Common myeloid progenitor, CD34-positive (primary cell): ENCODE measurements at regions not wholly inside any gene's neighbourhood (a gene's known extent, or its start where the extent isn't known, plus 50 kb on each side); places are given as distances from the start of the nearest gene placed in this dataset.

Source experiments
- CTCF ChIA-PET: fragments of 350-600 bp; sonication (Branson Sonifier 250); formaldehyde crosslinking; loops from one replicate; lab custom pipeline; 2021; ENCODE audit warnings: antibody characterized with exemption; lab: Charles Lee
- POLR2A ChIA-PET: fragments of 350-600 bp; sonication (Branson Sonifier 250); formaldehyde crosslinking; loops from one replicate; lab custom pipeline; 2021; ENCODE audit warnings: antibody characterized with exemption; lab: Charles Lee
- DNase-seq, 3 donors: peaks; one replicate each; pipeline versions ENCODE4 v3.0.0 to v3.0.0-alpha.2; 2013
- H3K27ac ChIP-seq, 2 experiments: 1 replicate in 1 of 2; 2 replicates in 1 of 2; pipeline ENCODE4 v1.7.0; 2013; ENCODE audit warnings: inconsistent platforms in 2 of 2, low read length in 2 of 2, mild to moderate bottlenecking in 2 of 2, low read depth in 1 of 2, moderate library complexity in 1 of 2; ENCODE audit not compliant: severe bottlenecking in 2 of 2, insufficient read depth in 1 of 2, poor library complexity in 1 of 2
- H3K27me3 ChIP-seq, 5 experiments: replicated peaks in 2 of 5; 1 replicate in 3 of 5; 2 replicates in 2 of 5; pipeline versions ENCODE4 v1.6.1 to v1.7.0; 2013; ENCODE audit warnings: low read length in 4 of 5, mild to moderate bottlenecking in 2 of 5, moderate library complexity in 2 of 5, inconsistent platforms in 1 of 5; ENCODE audit not compliant: insufficient read depth in 5 of 5, control insufficient read depth in 4 of 5
- H3K36me3 ChIP-seq, 4 experiments: 1 replicate in 2 of 4; 2 replicates in 2 of 4; pipeline versions ENCODE4 v1.6.1 to v1.7.0; 2013; ENCODE audit warnings: low read length in 3 of 4, control low read depth in 1 of 4, mild to moderate bottlenecking in 1 of 4; ENCODE audit not compliant: control insufficient read depth in 4 of 4, insufficient read depth in 4 of 4
- H3K4me1 ChIP-seq, 4 experiments: 1 replicate in 3 of 4; 2 replicates in 1 of 4; pipeline versions ENCODE4 v1.6.1 to v1.7.1; 2013; ENCODE audit warnings: low read length in 3 of 4, mild to moderate bottlenecking in 3 of 4, control low read depth in 1 of 4, inconsistent platforms in 1 of 4, moderate library complexity in 1 of 4; ENCODE audit not compliant: control insufficient read depth in 4 of 4, insufficient read depth in 4 of 4; ENCODE audit errors: control extremely low read depth in 1 of 4
- H3K4me3 ChIP-seq, 7 experiments: 1 replicate in 4 of 7; 2 replicates in 3 of 7; pipeline versions ENCODE4 v1.5.1 to v1.7.0; 2013; ENCODE audit warnings: mild to moderate bottlenecking in 7 of 7, low read length in 6 of 7, moderate library complexity in 6 of 7, inconsistent platforms in 2 of 7, low read depth in 2 of 7, control low read depth in 1 of 7; ENCODE audit not compliant: insufficient read depth in 4 of 7, control insufficient read depth in 1 of 7; ENCODE audit errors: extremely low read depth in 1 of 7
- H3K9me3 ChIP-seq, 5 experiments: 1 replicate in 4 of 5; 2 replicates in 1 of 5; pipeline versions ENCODE4 v1.6.1 to v1.7.1; 2013; ENCODE audit warnings: low read length in 4 of 5, mild to moderate bottlenecking in 2 of 5, inconsistent platforms in 1 of 5, low read depth in 1 of 5, moderate library complexity in 1 of 5; ENCODE audit not compliant: control insufficient read depth in 4 of 5, insufficient read depth in 2 of 5; ENCODE audit errors: control extremely low read depth in 1 of 5
- WGBS: methylation state at CpG from one replicate; pipeline ENCODE4 v1.1.5; 2013; ENCODE audit not compliant: insufficient coverage; 5-methylcytosine and 5-hydroxymethylcytosine counted together

DNA sequence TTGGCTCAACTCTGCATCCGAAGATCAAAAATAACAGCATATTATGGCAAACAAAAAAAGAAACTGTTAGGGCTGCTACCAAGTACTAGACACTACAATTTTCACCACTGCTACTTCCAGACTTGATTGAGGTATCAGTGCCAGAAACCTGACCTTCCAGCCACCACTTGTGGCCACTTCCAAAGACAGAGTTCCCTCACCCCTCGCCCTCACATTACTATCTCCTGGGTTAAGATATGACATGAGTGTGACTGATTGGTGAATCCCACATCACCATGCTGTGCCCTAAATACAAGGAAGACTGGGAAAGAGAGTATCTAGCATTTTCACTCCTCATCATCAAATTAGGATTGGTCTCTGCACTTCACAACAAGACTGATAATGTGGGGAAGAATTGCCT is 296.1 kb upstream of the NT5C1B start:
- H3K27me3 ChIP-seq: no peaks in the 10 kb centered on the region
- ChIA-PET POLR2A (no interaction called here), CTCF (no interaction called here)
- no peak for DNase-seq
- no peak overlapping the region for H3K27ac ChIP-seq
- peaks cover 0 to 1% (median 0%) of the 10 kb centered on the region in 5 experiments for H3K9me3 ChIP-seq
- H3K4me3 ChIP-seq: no peak overlapping the region
- no peaks in the 10 kb centered on the region for H3K36me3 ChIP-seq
- H3K4me1 ChIP-seq: no peaks in the 10 kb centered on the region
- 100% methylated on average over 1 of the region's 2 CpGs for WGBS

- Histone ChIP-seq H3K4me1 (no peaks in the 10 kb centered on the region), H3K27ac (no peak overlapping the region), H3K4me3 (no peak overlapping the region), H3K36me3 (no peaks in the 10 kb centered on the region), H3K27me3 (no peaks in the 10 kb centered on the region), H3K9me3 (peaks cover 0 to 1% (median 0%) of the 10 kb centered on the region in 5 experiments)
- no peak for DNase-seq
- ChIA-PET CTCF (no interaction called here), POLR2A (no interaction called here)
- WGBS: 80% methylated on average over 1 of the region's 3 CpGs
Observed at GRCh38 chr2:18883616-18884456, 294.5 kb upstream of the NT5C1B start.

- H3K4me3 ChIP-seq: no peak overlapping the region
- H3K36me3 ChIP-seq: no peaks in the 10 kb centered on the region
- H3K27ac ChIP-seq: no peak overlapping the region
- WGBS: 100% methylated on average over 2 of the region's 2 CpGs
- POLR2A ChIA-PET: no interaction called here
- peaks cover 0 to 2% (median 0%) of the 10 kb centered on the region in 5 experiments for H3K9me3 ChIP-seq
- H3K27me3 ChIP-seq: no peaks in the 10 kb centered on the region
- H3K4me1 ChIP-seq: no peaks in the 10 kb centered on the region
- CTCF ChIA-PET: no interaction called here
- DNase-seq: no peak
Observed at GRCh38 chr2:18871430-18871829, 282.1 kb upstream of the NT5C1B start.

GRCh38 chr2:18870307-18870706 is 280.9 kb upstream of the NT5C1B start:
- Histone ChIP-seq H3K36me3 (no peaks in the 10 kb centered on the region), H3K9me3 (peaks cover 0 to 7% (median 0%) of the 10 kb centered on the region in 5 experiments), H3K27ac (no peak overlapping the region), H3K4me1 (no peaks in the 10 kb centered on the region), H3K4me3 (no peak overlapping the region), H3K27me3 (no peaks in the 10 kb centered on the region)
- CTCF ChIA-PET: no interaction called here
- no peak for DNase-seq
- POLR2A ChIA-PET: no interaction called here

GRCh38 chr2:18861951-18862350 is 272.6 kb upstream of the NT5C1B start:
- Histone ChIP-seq H3K9me3 (peaks cover 0 to 7% (median 0%) of the 10 kb centered on the region in 5 experiments), H3K36me3 (no peaks in the 10 kb centered on the region), H3K27ac (no peak overlapping the region), H3K27me3 (no peaks in the 10 kb centered on the region), H3K4me1 (no peaks in the 10 kb centered on the region), H3K4me3 (no peak overlapping the region)
- CTCF ChIA-PET: no interaction called here
- no peak for DNase-seq
- POLR2A ChIA-PET: no interaction called here

- H3K27ac ChIP-seq: no peak overlapping the region
- CTCF ChIA-PET: no interaction called here
Observed at GRCh38 chr2:18860179-18860578, 270.8 kb upstream of the NT5C1B start.

DNA sequence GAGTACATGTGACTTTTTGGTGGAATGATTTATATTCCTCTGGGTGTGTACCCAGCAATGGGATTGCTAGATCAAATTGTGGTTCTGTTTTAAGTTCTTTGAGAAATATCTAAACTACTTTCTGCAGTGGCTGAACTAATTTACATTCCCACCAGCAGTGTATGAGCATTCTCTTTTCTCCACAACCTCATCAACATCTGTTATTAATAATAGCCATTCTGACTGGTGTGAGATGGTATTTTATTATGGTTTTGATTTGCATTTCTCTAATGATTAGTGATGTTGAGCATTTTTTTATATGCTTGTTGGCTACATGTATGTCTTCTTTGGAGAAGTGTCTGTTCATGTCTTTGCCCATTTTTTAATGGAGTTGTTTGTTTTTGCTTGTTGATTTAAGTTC is 267.4 kb upstream of the NT5C1B start:
- Histone ChIP-seq H3K27ac (no peak overlapping the region), H3K4me3 (no peak overlapping the region), H3K36me3 (no peaks in the 10 kb centered on the region), H3K9me3 (no peaks in the 10 kb centered on the region), H3K27me3 (no peaks in the 10 kb centered on the region), H3K4me1 (no peaks in the 10 kb centered on the region)
- POLR2A ChIA-PET: no interaction called here
- DNase-seq: no peak
- CTCF ChIA-PET: no interaction called here

More at GRCh38 chr2:18860179-18860578, 270.8 kb upstream of the NT5C1B start:
- no peaks in the 10 kb centered on the region for H3K9me3 ChIP-seq
- DNase-seq: no peak
- POLR2A ChIA-PET: no interaction called here
- H3K4me3 ChIP-seq: no peak overlapping the region
- no peaks in the 10 kb centered on the region for H3K36me3 ChIP-seq
- H3K4me1 ChIP-seq: no peaks in the 10 kb centered on the region
- no peaks in the 10 kb centered on the region for H3K27me3 ChIP-seq
